Liver (tissue), 3 donors: ENCODE measurements at regions not wholly inside any gene's neighbourhood (a gene's known extent, or its start where the extent isn't known, plus 50 kb on each side); places are given as distances from the start of the nearest gene placed in this dataset.

Source experiments
- EGR1 ChIP-seq, 2 donors: IDR thresholded peaks; 2 replicates each; pipeline ENCODE4 v1.6.1; 2016 to 2018; ENCODE audit warnings: antibody characterized with exemption in 2 of 2, low read depth in 2 of 2
- GABPA ChIP-seq, 2 donors: IDR thresholded peaks in 1 of 2; conservative IDR thresholded peaks in 1 of 2; 2 replicates each; pipeline ENCODE4 v1.6.1; 2016; ENCODE audit warnings: antibody characterized with exemption in 2 of 2, mild to moderate bottlenecking in 1 of 2, moderate library complexity in 1 of 2
- JUND ChIP-seq, 2 donors: IDR thresholded peaks; 2 replicates each; pipeline ENCODE4 v1.6.1; 2016; ENCODE audit warnings: antibody characterized with exemption in 2 of 2
- SP1 ChIP-seq: IDR thresholded peaks from 2 replicates; pipeline ENCODE4 v1.6.1; 2018; ENCODE audit warnings: antibody characterized with exemption, mild to moderate bottlenecking
- TAF1 ChIP-seq: conservative IDR thresholded peaks from 2 replicates; pipeline ENCODE4 v1.6.1; 2016; ENCODE audit warnings: antibody characterized with exemption, mild to moderate bottlenecking
- YY1 ChIP-seq: IDR thresholded peaks from 2 replicates; pipeline ENCODE4 v1.6.1; 2016; ENCODE audit warnings: antibody characterized with exemption, mild to moderate bottlenecking
- TF ChIP-seq, protein P1 (sequence below): fragments of 150-350 bp; IDR thresholded peaks from 2 replicates; pipeline ENCODE4 v1.5.1; 2017; ENCODE audit warnings: improper control_type of control experiment, low read depth, low read length; ENCODE audit not compliant: missing input control
- TF ChIP-seq, protein P2 (sequence below): IDR thresholded peaks from 2 replicates; pipeline ENCODE4 v1.6.1; 2016; ENCODE audit warnings: antibody characterized with exemption
- TF ChIP-seq, protein P3 (sequence below): IDR thresholded peaks from 2 replicates; pipeline ENCODE4 v1.6.1; 2016; ENCODE audit warnings: antibody characterized with exemption, mild to moderate bottlenecking
- TF ChIP-seq, protein P4 (sequence below): IDR thresholded peaks from 2 replicates; pipeline ENCODE4 v1.6.1; 2016; ENCODE audit warnings: antibody characterized with exemption
- TF ChIP-seq, protein P5 (sequence below): IDR thresholded peaks from 2 replicates; pipeline ENCODE4 v1.6.1; 2016; ENCODE audit warnings: antibody characterized with exemption
- donor health status: healthy.
- donor health status: healthy.

DNA sequence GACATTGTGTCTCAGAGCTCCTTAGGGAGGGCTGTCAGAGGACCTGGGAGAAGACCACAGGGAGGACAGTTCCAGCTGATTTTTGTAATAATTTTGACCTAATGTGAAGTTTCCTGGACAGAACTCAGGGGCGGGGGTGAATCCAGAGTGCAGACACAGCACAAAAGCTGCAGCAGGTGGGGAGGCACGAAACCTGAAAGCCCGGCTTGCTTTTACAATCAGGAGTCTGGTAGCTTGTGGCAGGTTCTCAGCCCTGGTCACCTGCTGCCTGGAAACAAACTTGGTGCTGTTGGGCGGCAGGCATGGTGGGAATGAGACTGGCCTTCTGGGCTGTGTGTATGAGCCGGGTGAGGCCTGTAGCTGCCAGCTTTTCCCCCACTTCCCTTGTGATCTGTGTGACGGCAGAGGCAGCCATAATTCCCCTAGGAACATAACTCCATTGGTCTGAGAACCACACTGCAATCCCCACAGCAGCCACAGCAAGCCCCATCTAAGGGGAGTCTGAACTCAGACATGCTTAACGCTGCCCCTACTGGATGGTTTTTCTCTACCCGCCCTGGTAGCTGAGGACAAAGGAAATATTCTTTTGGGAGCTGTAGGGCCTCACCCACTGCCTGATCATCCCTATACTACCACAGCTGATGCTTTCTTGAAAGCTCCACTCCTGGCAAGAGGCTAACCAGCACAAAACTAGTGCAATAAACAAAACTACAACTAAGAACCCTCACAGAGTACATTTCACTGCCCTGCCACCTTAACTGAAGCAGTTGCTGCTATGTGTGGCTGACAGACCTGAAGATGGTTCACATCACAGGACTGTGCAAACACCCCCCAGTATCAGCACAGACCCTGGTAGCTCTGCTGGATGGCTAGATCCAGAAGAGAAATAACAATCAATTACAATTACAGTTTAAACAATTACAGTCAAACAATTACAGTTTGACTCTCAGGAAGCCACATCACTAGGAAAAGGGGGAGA lies 1055.1 kb upstream of the GJE1 start:
- TF ChIP-seq GABPA (IDR thresholded peaks at IDR 0.05 in 1 of 2, conservative IDR thresholded peaks at IDR 0.05 in 1 of 2) (no peak), SP1 (no peak), TAF1 (no peak), JUND (IDR thresholded peaks at IDR 0.05) (no peak), YY1 (no peak), EGR1 (IDR thresholded peaks at IDR 0.05; ENCODE audit: low read depth in 2 of 2) (no peak)
- TF ChIP-seq, protein P1, sequence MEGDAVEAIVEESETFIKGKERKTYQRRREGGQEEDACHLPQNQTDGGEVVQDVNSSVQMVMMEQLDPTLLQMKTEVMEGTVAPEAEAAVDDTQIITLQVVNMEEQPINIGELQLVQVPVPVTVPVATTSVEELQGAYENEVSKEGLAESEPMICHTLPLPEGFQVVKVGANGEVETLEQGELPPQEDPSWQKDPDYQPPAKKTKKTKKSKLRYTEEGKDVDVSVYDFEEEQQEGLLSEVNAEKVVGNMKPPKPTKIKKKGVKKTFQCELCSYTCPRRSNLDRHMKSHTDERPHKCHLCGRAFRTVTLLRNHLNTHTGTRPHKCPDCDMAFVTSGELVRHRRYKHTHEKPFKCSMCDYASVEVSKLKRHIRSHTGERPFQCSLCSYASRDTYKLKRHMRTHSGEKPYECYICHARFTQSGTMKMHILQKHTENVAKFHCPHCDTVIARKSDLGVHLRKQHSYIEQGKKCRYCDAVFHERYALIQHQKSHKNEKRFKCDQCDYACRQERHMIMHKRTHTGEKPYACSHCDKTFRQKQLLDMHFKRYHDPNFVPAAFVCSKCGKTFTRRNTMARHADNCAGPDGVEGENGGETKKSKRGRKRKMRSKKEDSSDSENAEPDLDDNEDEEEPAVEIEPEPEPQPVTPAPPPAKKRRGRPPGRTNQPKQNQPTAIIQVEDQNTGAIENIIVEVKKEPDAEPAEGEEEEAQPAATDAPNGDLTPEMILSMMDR, result peak; percentile 24
- TF ChIP-seq, protein P2, sequence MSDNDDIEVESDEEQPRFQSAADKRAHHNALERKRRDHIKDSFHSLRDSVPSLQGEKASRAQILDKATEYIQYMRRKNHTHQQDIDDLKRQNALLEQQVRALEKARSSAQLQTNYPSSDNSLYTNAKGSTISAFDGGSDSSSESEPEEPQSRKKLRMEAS, result no peak
- TF ChIP-seq, protein P3, sequence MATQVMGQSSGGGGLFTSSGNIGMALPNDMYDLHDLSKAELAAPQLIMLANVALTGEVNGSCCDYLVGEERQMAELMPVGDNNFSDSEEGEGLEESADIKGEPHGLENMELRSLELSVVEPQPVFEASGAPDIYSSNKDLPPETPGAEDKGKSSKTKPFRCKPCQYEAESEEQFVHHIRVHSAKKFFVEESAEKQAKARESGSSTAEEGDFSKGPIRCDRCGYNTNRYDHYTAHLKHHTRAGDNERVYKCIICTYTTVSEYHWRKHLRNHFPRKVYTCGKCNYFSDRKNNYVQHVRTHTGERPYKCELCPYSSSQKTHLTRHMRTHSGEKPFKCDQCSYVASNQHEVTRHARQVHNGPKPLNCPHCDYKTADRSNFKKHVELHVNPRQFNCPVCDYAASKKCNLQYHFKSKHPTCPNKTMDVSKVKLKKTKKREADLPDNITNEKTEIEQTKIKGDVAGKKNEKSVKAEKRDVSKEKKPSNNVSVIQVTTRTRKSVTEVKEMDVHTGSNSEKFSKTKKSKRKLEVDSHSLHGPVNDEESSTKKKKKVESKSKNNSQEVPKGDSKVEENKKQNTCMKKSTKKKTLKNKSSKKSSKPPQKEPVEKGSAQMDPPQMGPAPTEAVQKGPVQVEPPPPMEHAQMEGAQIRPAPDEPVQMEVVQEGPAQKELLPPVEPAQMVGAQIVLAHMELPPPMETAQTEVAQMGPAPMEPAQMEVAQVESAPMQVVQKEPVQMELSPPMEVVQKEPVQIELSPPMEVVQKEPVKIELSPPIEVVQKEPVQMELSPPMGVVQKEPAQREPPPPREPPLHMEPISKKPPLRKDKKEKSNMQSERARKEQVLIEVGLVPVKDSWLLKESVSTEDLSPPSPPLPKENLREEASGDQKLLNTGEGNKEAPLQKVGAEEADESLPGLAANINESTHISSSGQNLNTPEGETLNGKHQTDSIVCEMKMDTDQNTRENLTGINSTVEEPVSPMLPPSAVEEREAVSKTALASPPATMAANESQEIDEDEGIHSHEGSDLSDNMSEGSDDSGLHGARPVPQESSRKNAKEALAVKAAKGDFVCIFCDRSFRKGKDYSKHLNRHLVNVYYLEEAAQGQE, result no peak
- TF ChIP-seq, protein P4, sequence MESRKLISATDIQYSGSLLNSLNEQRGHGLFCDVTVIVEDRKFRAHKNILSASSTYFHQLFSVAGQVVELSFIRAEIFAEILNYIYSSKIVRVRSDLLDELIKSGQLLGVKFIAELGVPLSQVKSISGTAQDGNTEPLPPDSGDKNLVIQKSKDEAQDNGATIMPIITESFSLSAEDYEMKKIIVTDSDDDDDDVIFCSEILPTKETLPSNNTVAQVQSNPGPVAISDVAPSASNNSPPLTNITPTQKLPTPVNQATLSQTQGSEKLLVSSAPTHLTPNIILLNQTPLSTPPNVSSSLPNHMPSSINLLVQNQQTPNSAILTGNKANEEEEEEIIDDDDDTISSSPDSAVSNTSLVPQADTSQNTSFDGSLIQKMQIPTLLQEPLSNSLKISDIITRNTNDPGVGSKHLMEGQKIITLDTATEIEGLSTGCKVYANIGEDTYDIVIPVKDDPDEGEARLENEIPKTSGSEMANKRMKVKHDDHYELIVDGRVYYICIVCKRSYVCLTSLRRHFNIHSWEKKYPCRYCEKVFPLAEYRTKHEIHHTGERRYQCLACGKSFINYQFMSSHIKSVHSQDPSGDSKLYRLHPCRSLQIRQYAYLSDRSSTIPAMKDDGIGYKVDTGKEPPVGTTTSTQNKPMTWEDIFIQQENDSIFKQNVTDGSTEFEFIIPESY, result no peak
- TF ChIP-seq, protein P5, sequence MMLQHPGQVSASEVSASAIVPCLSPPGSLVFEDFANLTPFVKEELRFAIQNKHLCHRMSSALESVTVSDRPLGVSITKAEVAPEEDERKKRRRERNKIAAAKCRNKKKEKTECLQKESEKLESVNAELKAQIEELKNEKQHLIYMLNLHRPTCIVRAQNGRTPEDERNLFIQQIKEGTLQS, result no peak
